ENCODE measurements at regions not wholly inside any gene's neighbourhood (a gene's known extent, or its start where the extent isn't known, plus 50 kb on each side); places are given as distances from the start of the nearest gene placed in this dataset.

GRCh38 chr15:62573876-62574275, 408.8 kb upstream of the C2CD4B start:
- Mint-ChIP-seq H3K9me3 (ENCODE audit: unreplicated experiment) (no peaks in the 10 kb centered on the region), H3K27ac (ENCODE audit: unreplicated experiment) (no peak overlapping the region), H3K4me3 (ENCODE audit: unreplicated experiment) (no peak overlapping the region), H3K27me3 (ENCODE audit: unreplicated experiment) (peaks cover 2% of the 10 kb centered on the region), H3K36me3 (ENCODE audit: unreplicated experiment) (no peaks in the 10 kb centered on the region), H3K4me1 (ENCODE audit: unreplicated experiment) (peaks cover 17% of the 10 kb centered on the region)
- no peak for DNase-seq (ENCODE audit: extremely low spot score, unreplicated experiment)
- no peak for TF ChIP-seq CTCF (IDR thresholded peaks at IDR 0.05)

- no peak for TF ChIP-seq CTCF (IDR thresholded peaks at IDR 0.05)
- Mint-ChIP-seq H3K9me3 (ENCODE audit: unreplicated experiment) (no peaks in the 10 kb centered on the region), H3K36me3 (ENCODE audit: unreplicated experiment) (no peaks in the 10 kb centered on the region), H3K27ac (ENCODE audit: unreplicated experiment) (no peak overlapping the region), H3K4me1 (ENCODE audit: unreplicated experiment) (peaks cover 2% of the 10 kb centered on the region), H3K27me3 (ENCODE audit: unreplicated experiment) (peaks cover 5% of the 10 kb centered on the region), H3K4me3 (ENCODE audit: unreplicated experiment) (no peak overlapping the region)
- DNase-seq (ENCODE audit: extremely low spot score, unreplicated experiment), result no peak
Observed at GRCh38 chr15:62578546-62578945, 413.5 kb upstream of the C2CD4B start.

- Mint-ChIP-seq H3K36me3 (ENCODE audit: unreplicated experiment) (no peaks in the 10 kb centered on the region), H3K27me3 (ENCODE audit: unreplicated experiment) (peaks cover 5% of the 10 kb centered on the region), H3K4me3 (ENCODE audit: unreplicated experiment) (no peak overlapping the region), H3K27ac (ENCODE audit: unreplicated experiment) (no peak overlapping the region), H3K9me3 (ENCODE audit: unreplicated experiment) (no peaks in the 10 kb centered on the region), H3K4me1 (ENCODE audit: unreplicated experiment) (peaks cover 2% of the 10 kb centered on the region)
- no peak for DNase-seq (ENCODE audit: extremely low spot score, unreplicated experiment)
- no peak for TF ChIP-seq CTCF (IDR thresholded peaks at IDR 0.05)
Observed at GRCh38 chr15:62578960-62579359, 413.9 kb upstream of the C2CD4B start.

- H3K9me3 Mint-ChIP-seq (ENCODE audit: unreplicated experiment), result no peaks in the 10 kb centered on the region
- H3K4me1 Mint-ChIP-seq (ENCODE audit: unreplicated experiment), result peaks cover under 1% of the 10 kb centered on the region
- H3K27me3 Mint-ChIP-seq (ENCODE audit: unreplicated experiment), result peaks cover 5% of the 10 kb centered on the region
- no peak overlapping the region for H3K27ac Mint-ChIP-seq (ENCODE audit: unreplicated experiment)
- TF ChIP-seq CTCF (IDR thresholded peaks at IDR 0.05), result no peak
- H3K36me3 Mint-ChIP-seq (ENCODE audit: unreplicated experiment), result no peaks in the 10 kb centered on the region
- no peak overlapping the region for H3K4me3 Mint-ChIP-seq (ENCODE audit: unreplicated experiment)
- no peak for DNase-seq (ENCODE audit: extremely low spot score, unreplicated experiment)
Observed at GRCh38 chr15:62579842-62580241, 414.8 kb upstream of the C2CD4B start.

- Mint-ChIP-seq H3K36me3 (ENCODE audit: unreplicated experiment) (no peaks in the 10 kb centered on the region), H3K27ac (ENCODE audit: unreplicated experiment) (no peak overlapping the region), H3K27me3 (ENCODE audit: unreplicated experiment) (peaks cover 12% of the 10 kb centered on the region), H3K9me3 (ENCODE audit: unreplicated experiment) (no peaks in the 10 kb centered on the region), H3K4me1 (ENCODE audit: unreplicated experiment) (no peaks in the 10 kb centered on the region), H3K4me3 (ENCODE audit: unreplicated experiment) (no peak overlapping the region)
- no peak for TF ChIP-seq CTCF (IDR thresholded peaks at IDR 0.05)
- DNase-seq (ENCODE audit: extremely low spot score, unreplicated experiment), result no peak
Observed at GRCh38 chr15:62582580-62582979, 417.5 kb upstream of the C2CD4B start.

All from osteocyte (in vitro differentiated cells).